ENCODE measurements at regions not wholly inside any gene's neighbourhood (a gene's known extent, or its start where the extent isn't known, plus 50 kb on each side); places are given as distances from the start of the nearest gene placed in this dataset.

GRCh38 chr11:34787348-34787747, 128.8 kb downstream of the APIP start:
- no peak overlapping the region for H3K4me2 ChIP-seq (ENCODE audit: insufficient read depth in 1 of 2, low read depth in 2 of 2, low read length in 2 of 2)
- no peak overlapping the region for H2BK15ac ChIP-seq (ENCODE audit: low read length)
- H2BK120ac ChIP-seq (replicated peaks; ENCODE audit: low read depth, low read length): no peak overlapping the region
- no peak overlapping the region for H3K9ac ChIP-seq (replicated peaks in 1 of 4; ENCODE audit: extremely low read depth in 1 of 4, low read depth in 3 of 4, low read length in 3 of 4)
- H3K4ac ChIP-seq (replicated peaks; ENCODE audit: insufficient read length, low read depth, low read length): no peak overlapping the region
- peaks cover 0 to 2% (median under 1%) of the 10 kb centered on the region in 4 experiments; a peak in 1 of 7 replicates for H3K4me1 ChIP-seq (replicated peaks in 1 of 4; ENCODE audit: control insufficient read depth in 3 of 4, insufficient read depth in 4 of 4, low read length in 3 of 4)
- no peak overlapping the region for H4K5ac ChIP-seq (ENCODE audit: insufficient read length, low read depth, low read length)
- TF ChIP-seq NANOG (IDR thresholded peaks at IDR 0.05; ENCODE audit: insufficient read depth, low read depth, low read length, poor library complexity, severe bottlenecking) (no peak), GTF2F1 (IDR thresholded peaks at IDR 0.05; ENCODE audit: borderline replicate concordance, low read depth, low read length) (no peak)
- no peak for DNase-seq (ENCODE audit: low read depth in 1 of 2, low spot score in 2 of 2)
- H4K91ac ChIP-seq (replicated peaks; ENCODE audit: insufficient read length, low read length): no peak overlapping the region
- WGBS, 2 experiments (ENCODE audit: extremely low coverage in 1 of 2, insufficient coverage in 1 of 2, insufficient read length in 1 of 2, insufficient replicate concordance in 2 of 2, low coverage in 1 of 2, low lambda C conversion rate in 2 of 2, missing lambda C conversion rate in 1 of 2): 93% methylated on average over 1 of the region's 1 CpG; no CpG with 5 or more reads in 1 of the 2 experiments
- no peaks in the 10 kb centered on the region for H3K23me2 ChIP-seq (ENCODE audit: low read depth, low read length)
- no peak overlapping the region for H2AK5ac ChIP-seq (ENCODE audit: low read depth, low read length)
- H3K23ac ChIP-seq (ENCODE audit: insufficient read length): no peak overlapping the region
- H4K8ac ChIP-seq (ENCODE audit: extremely low read depth, insufficient read depth, low read length): no peak overlapping the region
- no peaks in the 10 kb centered on the region for H3K79me1 ChIP-seq (ENCODE audit: low read depth, low read length)
- no peak overlapping the region for H3K4me3 ChIP-seq (ENCODE audit: extremely low read depth in 1 of 4, insufficient read depth in 2 of 4, low read depth in 3 of 4, low read length in 4 of 4)
- H3K9me3 ChIP-seq (ENCODE audit: insufficient read depth in 2 of 2, low read depth in 1 of 2, low read length in 1 of 2): peaks cover 0 to 3% of the 10 kb centered on the region in 2 experiments; a peak in 1 of 4 replicates
- H3K18ac ChIP-seq (ENCODE audit: extremely low read depth, low read length): no peak overlapping the region
- CTCF ChIA-PET (ENCODE audit: partially characterized antibody): no interaction called here
- H3K27me3 ChIP-seq (replicated peaks in 1 of 4; ENCODE audit: control insufficient read depth in 3 of 4, extremely low read depth in 1 of 4, insufficient read depth in 3 of 4, low read length in 3 of 4): no peaks in the 10 kb centered on the region
- H2BK12ac ChIP-seq (ENCODE audit: low read depth, low read length): no peak overlapping the region
- H3K14ac ChIP-seq (ENCODE audit: insufficient read length): no peak overlapping the region
- no peaks in the 10 kb centered on the region for H3K36me3 ChIP-seq (ENCODE audit: control insufficient read depth in 2 of 4, insufficient read depth in 4 of 4, low read length in 3 of 4)
- H3K56ac ChIP-seq (replicated peaks; ENCODE audit: insufficient read length, low read depth, low read length): no peak overlapping the region
- H2BK20ac ChIP-seq (ENCODE audit: low read length): no peak overlapping the region
- no peak for FAIRE-seq
- H2BK5ac ChIP-seq (ENCODE audit: low read depth, low read length): no peak overlapping the region
- H2AFZ ChIP-seq (ENCODE audit: low read length): no peak overlapping the region
- H3K27ac ChIP-seq (ENCODE audit: low read depth, low read length): no peak overlapping the region
- POLR2A ChIA-PET (ENCODE audit: partially characterized antibody): no interaction called here
- no peaks in the 10 kb centered on the region for H4K20me1 ChIP-seq (replicated peaks in 1 of 2; ENCODE audit: control insufficient read depth in 1 of 2, insufficient read depth in 2 of 2, low read length in 2 of 2)
- no peaks in the 10 kb centered on the region for H3K79me2 ChIP-seq (ENCODE audit: control insufficient read depth in 1 of 2, insufficient read depth in 2 of 2, low read length in 2 of 2)

All from H1 (cell line).